ENCODE measurements at regions not wholly inside any gene's neighbourhood (a gene's known extent, or its start where the extent isn't known, plus 50 kb on each side); places are given as distances from the start of the nearest gene placed in this dataset.

DNA sequence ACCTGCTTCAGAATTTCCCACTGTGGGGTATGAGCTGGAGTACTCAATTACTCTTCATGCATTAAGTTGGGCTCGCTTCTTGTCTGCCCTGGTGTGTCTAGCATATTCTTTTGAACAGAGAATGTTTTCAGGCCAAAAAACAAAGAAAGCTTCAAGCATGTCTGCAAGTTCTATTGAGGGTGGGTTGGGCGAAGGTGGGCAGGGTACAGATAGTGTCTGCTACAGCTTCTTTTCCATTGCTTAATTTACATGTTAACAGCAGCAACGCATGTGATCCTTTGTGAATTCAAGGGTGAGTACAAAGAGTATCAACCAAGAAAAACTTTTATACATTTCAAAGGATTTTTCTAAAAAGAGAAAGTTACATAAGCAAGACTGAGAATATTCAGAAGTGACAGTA is 406.5 kb downstream of the IRS2 start:
- H2BK5ac ChIP-seq (ENCODE audit: low read depth, low read length, poor library complexity, severe bottlenecking): no peak overlapping the region
- 0 out of 2 replicates have a peak overlapping the region, but pooled peaks have one; percentile 8 for H4K91ac ChIP-seq (ENCODE audit: insufficient read depth, low read depth, low read length)
- no peaks in the 10 kb centered on the region for H3K79me1 ChIP-seq (ENCODE audit: low read depth in 1 of 2, low read length in 2 of 2)
- H4K8ac ChIP-seq (ENCODE audit: low read depth in 2 of 2, low read length in 2 of 2): no peak overlapping the region
- dilution Hi-C loops (cut with HindIII; ENCODE audit: low sequenced_read_pairs, unreplicated experiment): no loop called here
- no peak overlapping the region for H2BK15ac ChIP-seq (ENCODE audit: low read depth, low read length)
- H2AK9ac ChIP-seq (replicated peaks; ENCODE audit: low read depth, low read length, poor library complexity): no peak overlapping the region
- CTCF ChIA-PET: no interaction called here
- intact Hi-C loops (cut with micrococcal nuclease): no loop called here
- H3K4ac ChIP-seq (ENCODE audit: low read depth, low read length): no peak overlapping the region
- H3K4me1 ChIP-seq (ENCODE audit: control insufficient read depth, insufficient read depth, low read length): peaks cover 4% of the 10 kb centered on the region; the same call in 1 of the 2 replicates
- no peak overlapping the region for H2BK20ac ChIP-seq (ENCODE audit: low read depth, low read length)
- H3K4me2 ChIP-seq (ENCODE audit: low read depth, low read length): no peak overlapping the region
- TF ChIP-seq RFX5 (IDR thresholded peaks at IDR 0.05; ENCODE audit: low read depth, low read length) (no peak), CHD1 (IDR thresholded peaks at IDR 0.05; ENCODE audit: low read depth, low read length) (no peak), MAFK (IDR thresholded peaks at IDR 0.05; ENCODE audit: low read depth, low read length) (no peak)
- H3K27ac ChIP-seq (ENCODE audit: insufficient read depth, low read length): no peak overlapping the region
- no peak overlapping the region for H2BK120ac ChIP-seq (ENCODE audit: low read depth, low read length)
- no peak overlapping the region for H4K5ac ChIP-seq (ENCODE audit: low read depth, low read length)
- H3K4me3 ChIP-seq (ENCODE audit: insufficient read depth, low read depth, low read length): no peak overlapping the region
- DNase-seq (no peak), ATAC-seq (ENCODE audit: low read depth) (no peak)
- in situ Hi-C loops (cut with MboI; ENCODE audit: low sequenced_read_pairs): no loop called here
- H3K36me3 ChIP-seq (ENCODE audit: control insufficient read depth, insufficient read depth, low read length): no peaks in the 10 kb centered on the region
- H3K9me3 ChIP-seq (ENCODE audit: control insufficient read depth, insufficient read depth, low read length): no peaks in the 10 kb centered on the region
- H3K23ac ChIP-seq (ENCODE audit: low read depth, low read length): no peak overlapping the region
- no peaks in the 10 kb centered on the region for H3K27me3 ChIP-seq (ENCODE audit: control insufficient read depth, insufficient read depth, low read length)
- H2AFZ ChIP-seq (replicated peaks; ENCODE audit: low read length, poor library complexity): no peak overlapping the region
- no peak overlapping the region for H3K18ac ChIP-seq (ENCODE audit: low read depth, low read length)
- H3K14ac ChIP-seq (replicated peaks; ENCODE audit: low read depth, low read length): no peak overlapping the region
- POLR2A ChIA-PET (ENCODE audit: unreplicated experiment): no interaction called here
- H2AK5ac ChIP-seq (ENCODE audit: low read depth, low read length): no peak overlapping the region
- H3K56ac ChIP-seq (ENCODE audit: extremely low read depth, insufficient read depth, low read length): no peak overlapping the region
- H3K9me1 ChIP-seq (ENCODE audit: insufficient read depth, low read length): 0 out of 2 replicates have a peak, but pooled peaks cover 3% of the 10 kb centered on the region
- H4K20me1 ChIP-seq (ENCODE audit: insufficient read depth, low read length): no peaks in the 10 kb centered on the region
- WGBS, 2 experiments (ENCODE audit: extremely low coverage in 2 of 2, insufficient read length in 1 of 2): no CpG with 5 or more reads among the region's 3 CpGs
- no peak overlapping the region for H3K9ac ChIP-seq (ENCODE audit: low read depth, low read length)
- no TSS peak for BruUV-seq (replicated peaks)

Measured in IMR-90 (cell line).